ENCODE measurements at regions not wholly inside any gene's neighbourhood (a gene's known extent, or its start where the extent isn't known, plus 50 kb on each side); places are given as distances from the start of the nearest gene placed in this dataset.

GRCh38 chr11:127059286-127059685 lies 58.7 kb upstream of the KIRREL3 start:
- Histone ChIP-seq H3K79me2 (ENCODE audit: insufficient read depth, low read length) (no peaks in the 10 kb centered on the region), H3K9me3 (ENCODE audit: insufficient read depth, low read depth, low read length) (no peaks in the 10 kb centered on the region), H3K4me2 (ENCODE audit: low read length) (no peak overlapping the region), H3K4me3 (ENCODE audit: insufficient read depth, low read depth, low read length) (no peak overlapping the region), H4K20me1 (ENCODE audit: insufficient read depth, low read length) (no peaks in the 10 kb centered on the region), H3K27me3 (ENCODE audit: insufficient read depth, low read length) (no peaks in the 10 kb centered on the region), H3K4me1 (ENCODE audit: insufficient read depth, low read length) (no peaks in the 10 kb centered on the region), H3K9ac (ENCODE audit: low read length) (no peak overlapping the region), H3K27ac (ENCODE audit: low read depth, low read length) (no peak overlapping the region), H3K36me3 (ENCODE audit: insufficient read depth, low read length) (no peaks in the 10 kb centered on the region), H2AFZ (ENCODE audit: low read depth, low read length) (no peak overlapping the region)
- FAIRE-seq (no peak), DNase-seq (ENCODE audit: low read depth) (no peak)
- H3K4me3 Mint-ChIP-seq (ENCODE audit: unreplicated experiment): no peak overlapping the region
- no peaks in the 10 kb centered on the region for H3K36me3 Mint-ChIP-seq (ENCODE audit: low read depth, unreplicated experiment)
- peaks cover 6% of the 10 kb centered on the region for H3K27me3 Mint-ChIP-seq (ENCODE audit: low read depth, unreplicated experiment)
- no peaks in the 10 kb centered on the region for H3K9me3 Mint-ChIP-seq (ENCODE audit: unreplicated experiment)
- no peak overlapping the region for H3K27ac Mint-ChIP-seq (ENCODE audit: unreplicated experiment)
- no peak for TF ChIP-seq EZH2 (IDR thresholded peaks at IDR 0.05; ENCODE audit: insufficient read depth, low read length)
- H3K4me1 Mint-ChIP-seq (ENCODE audit: low read depth, unreplicated experiment): no peaks in the 10 kb centered on the region

DNA sequence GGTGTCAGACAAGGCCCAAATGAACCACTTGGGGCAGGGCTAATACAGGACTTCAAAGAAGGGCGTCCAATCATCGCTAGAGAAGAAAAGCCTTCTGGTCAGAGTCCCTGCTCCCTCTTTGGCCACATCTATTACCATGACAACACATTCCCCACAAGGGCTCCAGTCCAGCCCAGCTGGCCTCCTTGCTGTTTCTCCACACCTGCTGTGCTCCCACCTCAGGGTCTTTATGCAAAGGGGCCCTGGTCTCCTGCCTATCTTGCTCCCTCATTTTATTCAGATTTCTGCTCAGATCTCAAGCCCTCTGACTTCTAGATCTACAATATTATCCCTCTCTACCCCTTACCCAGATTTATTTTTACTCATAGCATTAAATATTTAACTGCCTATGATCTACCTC lies 58.0 kb upstream of the KIRREL3 start:
- Histone ChIP-seq H3K4me2 (ENCODE audit: low read length) (no peak overlapping the region), H2AFZ (ENCODE audit: low read depth, low read length) (no peak overlapping the region), H3K27me3 (ENCODE audit: insufficient read depth, low read length) (no peaks in the 10 kb centered on the region), H3K27ac (ENCODE audit: low read depth, low read length) (no peak overlapping the region), H3K4me3 (ENCODE audit: insufficient read depth, low read depth, low read length) (no peak overlapping the region), H4K20me1 (ENCODE audit: insufficient read depth, low read length) (no peaks in the 10 kb centered on the region), H3K4me1 (ENCODE audit: insufficient read depth, low read length) (no peaks in the 10 kb centered on the region), H3K36me3 (ENCODE audit: insufficient read depth, low read length) (no peaks in the 10 kb centered on the region), H3K9me3 (ENCODE audit: insufficient read depth, low read depth, low read length) (no peaks in the 10 kb centered on the region), H3K79me2 (ENCODE audit: insufficient read depth, low read length) (no peaks in the 10 kb centered on the region), H3K9ac (ENCODE audit: low read length) (no peak overlapping the region)
- Mint-ChIP-seq H3K27me3 (ENCODE audit: low read depth, unreplicated experiment) (peaks cover 6% of the 10 kb centered on the region), H3K9me3 (ENCODE audit: unreplicated experiment) (no peaks in the 10 kb centered on the region), H3K4me3 (ENCODE audit: unreplicated experiment) (no peak overlapping the region), H3K36me3 (ENCODE audit: low read depth, unreplicated experiment) (no peaks in the 10 kb centered on the region), H3K4me1 (ENCODE audit: low read depth, unreplicated experiment) (no peaks in the 10 kb centered on the region), H3K27ac (ENCODE audit: unreplicated experiment) (no peak overlapping the region)
- DNase-seq (ENCODE audit: low read depth) (no peak), FAIRE-seq (no peak)
- TF ChIP-seq EZH2 (IDR thresholded peaks at IDR 0.05; ENCODE audit: insufficient read depth, low read length): no peak
- TF ChIP-seq CTCF (IDR thresholded peaks at IDR 0.05; ENCODE audit: insufficient read depth, low read depth, low read length): no peak

DNA sequence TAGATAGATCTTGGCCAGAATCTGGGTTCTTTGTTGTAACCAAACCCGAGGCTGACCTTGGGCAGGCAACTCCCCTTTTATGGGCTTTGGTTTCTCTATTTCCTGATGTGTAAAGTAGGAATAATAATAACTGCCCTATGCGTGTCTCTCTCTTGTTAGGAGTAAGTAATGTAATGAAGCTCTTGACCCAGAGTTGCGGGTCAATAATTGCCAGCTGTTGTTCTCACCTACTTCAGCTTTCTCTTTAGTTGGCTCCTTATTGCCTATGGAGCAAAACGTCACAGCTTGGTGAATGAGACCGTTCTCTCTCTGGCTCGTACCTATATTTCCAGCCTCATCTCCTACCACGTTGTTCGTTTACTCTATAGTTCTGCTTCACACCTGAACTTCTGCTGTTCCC lies 56.6 kb upstream of the KIRREL3 start:
- Mint-ChIP-seq H3K27me3 (ENCODE audit: low read depth, unreplicated experiment) (peaks cover 6% of the 10 kb centered on the region), H3K4me3 (ENCODE audit: unreplicated experiment) (no peak overlapping the region), H3K4me1 (ENCODE audit: low read depth, unreplicated experiment) (peaks cover 6% of the 10 kb centered on the region), H3K36me3 (ENCODE audit: low read depth, unreplicated experiment) (no peaks in the 10 kb centered on the region), H3K27ac (ENCODE audit: unreplicated experiment) (no peak overlapping the region), H3K9me3 (ENCODE audit: unreplicated experiment) (no peaks in the 10 kb centered on the region)
- TF ChIP-seq EZH2 (IDR thresholded peaks at IDR 0.05; ENCODE audit: insufficient read depth, low read length): no peak
- no peak for TF ChIP-seq CTCF (IDR thresholded peaks at IDR 0.05; ENCODE audit: insufficient read depth, low read depth, low read length)
- Histone ChIP-seq H3K27me3 (ENCODE audit: insufficient read depth, low read length) (no peaks in the 10 kb centered on the region), H3K9ac (ENCODE audit: low read length) (no peak overlapping the region), H4K20me1 (ENCODE audit: insufficient read depth, low read length) (no peaks in the 10 kb centered on the region), H3K79me2 (ENCODE audit: insufficient read depth, low read length) (no peaks in the 10 kb centered on the region), H3K4me3 (ENCODE audit: insufficient read depth, low read depth, low read length) (no peak overlapping the region), H2AFZ (ENCODE audit: low read depth, low read length) (no peak overlapping the region), H3K36me3 (ENCODE audit: insufficient read depth, low read length) (no peaks in the 10 kb centered on the region), H3K9me3 (ENCODE audit: insufficient read depth, low read depth, low read length) (no peaks in the 10 kb centered on the region), H3K4me1 (ENCODE audit: insufficient read depth, low read length) (no peaks in the 10 kb centered on the region), H3K27ac (ENCODE audit: low read depth, low read length) (no peak overlapping the region), H3K4me2 (ENCODE audit: low read length) (no peak overlapping the region)
- DNase-seq (ENCODE audit: low read depth) (no peak), FAIRE-seq (no peak)

Data from astrocyte (in vitro differentiated cells and primary cell).